IMR-90 (cell line): ENCODE measurements at regions not wholly inside any gene's neighbourhood (a gene's known extent, or its start where the extent isn't known, plus 50 kb on each side); places are given as distances from the start of the nearest gene placed in this dataset.

ENCODE experiments used
- BHLHE40 ChIP-seq: fragments of 150-350 bp; IDR thresholded peaks from 2 replicates; pipeline ENCODE4 v1.6.1; 2016; ENCODE audit warnings: mild to moderate bottlenecking, low read depth, low read length
- CEBPB ChIP-seq: IDR thresholded peaks from 2 replicates; pipeline ENCODE4 v1.6.1; 2012; ENCODE audit warnings: low read depth, low read length, improper control_type of control experiment
- FOS ChIP-seq: fragments of 150-350 bp; IDR thresholded peaks from 2 replicates; pipeline ENCODE4 v1.6.1; 2016; ENCODE audit warnings: low read depth, low read length
- MAFK ChIP-seq: IDR thresholded peaks from 2 replicates; pipeline ENCODE4 v1.6.1; 2012; ENCODE audit warnings: low read depth, low read length, improper control_type of control experiment
- MAZ ChIP-seq: IDR thresholded peaks from 2 replicates; pipeline ENCODE4 v1.6.1; 2012; ENCODE audit warnings: low read depth, mild to moderate bottlenecking, low read length, improper control_type of control experiment, moderate library complexity, borderline replicate concordance
- MXI1 ChIP-seq: IDR thresholded peaks from 2 replicates; pipeline ENCODE4 v1.6.1; 2012; ENCODE audit warnings: low read depth, mild to moderate bottlenecking, low read length, moderate library complexity, borderline replicate concordance
- NFE2L2 ChIP-seq: fragments of 150-350 bp; IDR thresholded peaks from 2 replicates; pipeline ENCODE4 v1.6.1; 2016; ENCODE audit warnings: low read depth, mild to moderate bottlenecking, low read length
- POLR2A ChIP-seq: IDR thresholded peaks from 2 replicates; pipeline ENCODE4 v1.6.1; 2012; ENCODE audit warnings: mild to moderate bottlenecking, low read depth, low read length
- RAD21 ChIP-seq: IDR thresholded peaks from 2 replicates; pipeline ENCODE4 v1.6.1; 2012; ENCODE audit warnings: low read length, improper control_type of control experiment
- RCOR1 ChIP-seq: IDR thresholded peaks from 2 replicates; pipeline ENCODE4 v1.6.1; 2012; ENCODE audit warnings: mild to moderate bottlenecking, low read length, improper control_type of control experiment; ENCODE audit not compliant: insufficient replicate concordance
- RFX5 ChIP-seq: IDR thresholded peaks from 2 replicates; pipeline ENCODE4 v1.8.0; 2012; ENCODE audit warnings: low read depth, mild to moderate bottlenecking, low read length, moderate library complexity
- SMC3 ChIP-seq: fragments of 150-350 bp; IDR thresholded peaks from 2 replicates; pipeline ENCODE4 v1.6.1; 2016; ENCODE audit warnings: low read depth, mild to moderate bottlenecking, antibody characterized with exemption, low read length, moderate library complexity
- TF ChIP-seq, protein P1 (sequence below): conservative IDR thresholded peaks from 2 replicates; pipeline ENCODE4 v1.5.1; 2012; ENCODE audit warnings: mild to moderate bottlenecking, low read depth, low read length, improper control_type of control experiment
- TF ChIP-seq, protein P2 (sequence below): fragments of 150-350 bp; IDR thresholded peaks from 2 replicates; pipeline ENCODE4 v1.6.1; 2016; ENCODE audit warnings: low read depth, mild to moderate bottlenecking, low read length, moderate library complexity, borderline replicate concordance

GRCh38 chrX:140432346-140433175 is 72.3 kb downstream of the SOX3 start:
- TF ChIP-seq, protein P1, sequence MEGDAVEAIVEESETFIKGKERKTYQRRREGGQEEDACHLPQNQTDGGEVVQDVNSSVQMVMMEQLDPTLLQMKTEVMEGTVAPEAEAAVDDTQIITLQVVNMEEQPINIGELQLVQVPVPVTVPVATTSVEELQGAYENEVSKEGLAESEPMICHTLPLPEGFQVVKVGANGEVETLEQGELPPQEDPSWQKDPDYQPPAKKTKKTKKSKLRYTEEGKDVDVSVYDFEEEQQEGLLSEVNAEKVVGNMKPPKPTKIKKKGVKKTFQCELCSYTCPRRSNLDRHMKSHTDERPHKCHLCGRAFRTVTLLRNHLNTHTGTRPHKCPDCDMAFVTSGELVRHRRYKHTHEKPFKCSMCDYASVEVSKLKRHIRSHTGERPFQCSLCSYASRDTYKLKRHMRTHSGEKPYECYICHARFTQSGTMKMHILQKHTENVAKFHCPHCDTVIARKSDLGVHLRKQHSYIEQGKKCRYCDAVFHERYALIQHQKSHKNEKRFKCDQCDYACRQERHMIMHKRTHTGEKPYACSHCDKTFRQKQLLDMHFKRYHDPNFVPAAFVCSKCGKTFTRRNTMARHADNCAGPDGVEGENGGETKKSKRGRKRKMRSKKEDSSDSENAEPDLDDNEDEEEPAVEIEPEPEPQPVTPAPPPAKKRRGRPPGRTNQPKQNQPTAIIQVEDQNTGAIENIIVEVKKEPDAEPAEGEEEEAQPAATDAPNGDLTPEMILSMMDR: no peak
- no peak for TF ChIP-seq POLR2A
- no peak for TF ChIP-seq CEBPB
- TF ChIP-seq, protein P2, sequence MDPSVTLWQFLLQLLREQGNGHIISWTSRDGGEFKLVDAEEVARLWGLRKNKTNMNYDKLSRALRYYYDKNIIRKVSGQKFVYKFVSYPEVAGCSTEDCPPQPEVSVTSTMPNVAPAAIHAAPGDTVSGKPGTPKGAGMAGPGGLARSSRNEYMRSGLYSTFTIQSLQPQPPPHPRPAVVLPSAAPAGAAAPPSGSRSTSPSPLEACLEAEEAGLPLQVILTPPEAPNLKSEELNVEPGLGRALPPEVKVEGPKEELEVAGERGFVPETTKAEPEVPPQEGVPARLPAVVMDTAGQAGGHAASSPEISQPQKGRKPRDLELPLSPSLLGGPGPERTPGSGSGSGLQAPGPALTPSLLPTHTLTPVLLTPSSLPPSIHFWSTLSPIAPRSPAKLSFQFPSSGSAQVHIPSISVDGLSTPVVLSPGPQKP: no peak
- no peak for TF ChIP-seq MAFK
- no peak for TF ChIP-seq FOS
- TF ChIP-seq MXI1: no peak
- no peak for TF ChIP-seq SMC3
- no peak for TF ChIP-seq MAZ
- no peak for TF ChIP-seq BHLHE40
- TF ChIP-seq NFE2L2: no peak
- no peak for TF ChIP-seq RCOR1
- no peak for TF ChIP-seq RAD21
- TF ChIP-seq RFX5: no peak
